Hepatic stellate cell (primary cell): ENCODE measurements at regions not wholly inside any gene's neighbourhood (a gene's known extent, or its start where the extent isn't known, plus 50 kb on each side); places are given as distances from the start of the nearest gene placed in this dataset.

Experiments used
- DNase-seq: peaks from one replicate; pipeline ENCODE4 v3.0.0; 2011; ENCODE audit warnings: low spot score

DNA sequence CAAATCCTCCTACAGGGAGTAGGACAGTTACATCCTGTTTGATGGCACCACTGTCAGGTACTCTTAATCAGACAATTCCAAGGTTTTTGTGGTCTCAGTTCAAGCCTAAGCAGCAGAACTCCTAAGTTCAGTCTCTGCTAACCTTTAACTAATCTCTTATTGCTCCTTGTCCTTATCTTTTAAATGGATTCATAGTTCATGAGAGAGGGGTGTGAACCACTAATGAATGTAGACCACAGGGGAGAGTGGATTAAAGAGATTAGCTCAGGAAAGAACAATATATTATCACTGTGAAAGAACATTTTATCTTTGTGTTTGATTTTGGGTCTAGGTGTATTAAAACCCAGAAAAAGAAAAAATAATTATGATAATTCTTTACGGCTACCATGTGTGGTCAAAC is 168.9 kb downstream of the DCK start:
- no peak for DNase-seq

DNA sequence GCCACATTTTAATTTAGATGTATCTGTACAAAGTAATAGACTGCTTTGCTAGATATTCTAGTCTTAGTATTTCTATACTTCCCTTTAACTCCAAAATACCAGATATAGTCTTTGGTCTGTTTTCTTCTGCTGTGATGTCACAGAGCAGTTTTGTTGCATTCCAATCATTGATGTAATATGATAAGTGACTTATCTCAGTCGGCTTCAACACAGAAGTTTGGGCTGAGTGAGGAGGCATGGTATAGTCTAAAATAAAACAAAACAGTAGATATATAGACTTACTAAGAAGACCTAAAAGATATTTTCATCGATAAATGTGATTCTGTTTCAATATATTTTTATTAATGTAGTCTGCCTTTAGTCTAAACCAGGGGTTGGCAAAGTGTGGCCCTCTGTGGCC is 169.9 kb downstream of the DCK start:
- DNase-seq = no peak

- no peak for DNase-seq
Measured at GRCh38 chr4:71167083-71167482, 171.7 kb upstream of the SLC4A4 start.

DNA sequence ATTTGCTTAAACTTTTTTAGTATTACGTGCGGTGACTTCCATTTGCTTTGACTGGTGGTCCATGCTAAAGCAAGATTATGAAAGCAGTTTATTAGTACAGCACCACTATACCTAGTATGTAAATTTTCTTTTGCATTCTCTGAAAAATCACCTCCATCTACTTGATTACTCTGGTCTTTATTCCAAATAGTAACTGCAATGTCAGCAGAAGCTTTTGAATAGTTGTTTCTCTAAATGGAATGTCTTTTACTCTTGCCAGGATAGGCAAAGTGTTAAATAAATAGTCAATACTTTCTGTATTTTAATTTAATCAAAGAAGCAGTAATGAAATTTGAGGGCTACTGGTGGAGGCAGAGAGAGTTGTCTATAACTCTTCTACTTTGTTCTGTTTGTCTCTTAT is 167.2 kb upstream of the SLC4A4 start:
- DNase-seq = no peak

GRCh38 chr4:71181332-71181731 is 157.5 kb upstream of the SLC4A4 start:
- no peak for DNase-seq

GRCh38 chr4:71184195-71184781 is 154.5 kb upstream of the SLC4A4 start:
- DNase-seq = peak; percentile 41

- no peak for DNase-seq
Measured at GRCh38 chr4:71185037-71185436, 153.8 kb upstream of the SLC4A4 start.

DNA sequence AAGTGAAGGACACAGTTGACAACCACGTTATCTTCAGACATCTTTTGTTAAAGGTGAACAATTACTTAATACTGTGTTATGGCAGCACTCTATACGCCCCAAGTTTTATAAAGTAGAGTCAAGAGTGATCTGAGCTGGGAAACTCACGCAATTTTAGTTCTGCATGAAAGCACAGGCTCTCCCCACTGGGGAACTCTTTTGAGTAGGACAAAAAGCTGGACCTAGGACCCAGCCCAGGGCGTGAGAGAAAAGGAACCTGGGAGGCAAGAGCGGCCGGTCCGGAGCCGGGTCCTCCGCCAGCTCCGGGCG is 152.6 kb upstream of the SLC4A4 start:
- no peak for DNase-seq

- peak; percentile 76 for DNase-seq
Measured at GRCh38 chr4:71186566-71187403, 152.0 kb upstream of the SLC4A4 start.

- DNase-seq = peak; percentile 46
Measured at GRCh38 chr4:71187404-71188155, 151.2 kb upstream of the SLC4A4 start.

- DNase-seq = no peak
Measured at GRCh38 chr4:71188156-71188640, 150.6 kb upstream of the SLC4A4 start.

DNA sequence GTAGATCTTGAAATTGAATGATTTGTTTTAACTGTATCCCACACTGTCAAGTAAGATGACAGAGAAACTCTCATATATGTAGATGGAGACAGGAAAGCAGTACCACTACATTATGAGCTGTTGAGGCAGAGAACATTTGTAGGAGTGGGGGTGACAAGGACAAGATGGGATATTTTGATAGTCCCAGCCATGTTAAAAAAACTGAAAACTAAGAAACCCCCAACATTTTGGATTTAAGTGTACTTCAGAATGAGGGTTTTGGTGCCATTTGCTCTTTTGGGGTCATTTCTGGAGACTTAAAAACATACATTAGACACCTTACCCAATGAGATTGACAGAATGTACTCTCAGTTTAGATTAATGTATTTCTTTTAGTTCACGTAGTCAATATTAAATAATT is 149.9 kb upstream of the SLC4A4 start:
- DNase-seq = no peak

DNA sequence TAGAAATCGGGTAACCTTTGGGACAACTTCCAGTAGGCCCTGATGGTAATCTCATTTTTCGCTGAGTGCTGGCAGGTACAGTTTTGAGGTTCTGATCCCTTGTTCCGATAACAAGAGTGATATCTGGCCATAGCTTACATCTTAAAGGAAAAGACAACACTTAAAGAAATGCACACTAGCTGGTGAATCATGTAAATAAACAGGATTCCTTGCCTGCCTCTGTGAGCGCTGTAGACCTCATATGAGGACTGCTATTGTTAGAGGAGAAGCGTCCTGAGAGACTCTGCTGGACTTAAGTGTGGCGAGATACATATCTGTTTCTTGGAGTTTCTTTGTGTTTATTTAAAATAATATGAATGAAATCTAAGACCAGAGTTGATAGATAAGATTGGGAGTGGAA is 149.3 kb upstream of the SLC4A4 start:
- DNase-seq = peak; percentile 44

GRCh38 chr4:71194454-71194853 is 144.4 kb upstream of the SLC4A4 start:
- no peak for DNase-seq

GRCh38 chr4:71195924-71196323 is 142.9 kb upstream of the SLC4A4 start:
- peak; percentile 80 for DNase-seq

- no peak for DNase-seq
Measured at GRCh38 chr4:71198958-71199357, 139.9 kb upstream of the SLC4A4 start.

DNA sequence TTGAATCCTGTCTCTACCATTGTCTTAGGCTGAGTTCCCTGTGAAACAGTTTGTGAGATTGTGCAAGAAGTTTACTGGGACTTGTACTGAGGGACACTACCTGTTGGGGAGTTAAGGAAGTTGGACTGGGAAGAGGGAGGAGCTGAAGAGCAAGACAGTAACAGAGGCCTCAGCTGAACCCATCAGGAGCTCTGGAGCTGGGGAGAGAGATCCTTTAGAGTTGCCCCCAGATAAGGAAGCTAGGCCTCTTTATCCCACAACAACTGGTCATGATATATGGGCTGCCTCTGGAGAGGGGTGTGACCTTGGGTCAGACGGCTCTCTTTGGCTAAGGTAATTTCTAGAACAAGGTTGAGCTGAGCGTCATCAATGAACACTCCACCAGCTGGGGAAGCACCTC is 137.8 kb upstream of the SLC4A4 start:
- no peak for DNase-seq

GRCh38 chr4:71201817-71202576 is 136.8 kb upstream of the SLC4A4 start:
- no peak for DNase-seq

- no peak for DNase-seq
Measured at GRCh38 chr4:71202705-71203104, 136.1 kb upstream of the SLC4A4 start.

- no peak for DNase-seq
Measured at GRCh38 chr4:71204056-71204455, 134.8 kb upstream of the SLC4A4 start.

DNA sequence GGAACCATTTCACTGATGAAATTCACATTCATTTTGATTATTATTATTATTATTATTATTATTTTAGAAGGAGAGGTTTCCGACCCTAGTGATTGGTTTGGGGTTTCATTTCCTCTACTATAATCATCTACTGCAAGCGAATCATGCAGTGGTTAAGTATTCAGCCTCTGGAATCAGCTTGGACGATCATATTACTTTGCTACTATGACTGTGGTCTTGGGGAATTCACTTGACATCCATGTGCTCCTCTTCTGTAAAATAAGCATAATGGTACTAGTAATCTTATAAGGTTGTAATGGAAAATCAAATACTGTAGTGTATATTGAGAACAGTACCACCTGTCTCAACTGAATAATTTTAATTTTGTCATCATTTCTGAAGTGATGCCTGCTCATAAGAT is 132.1 kb upstream of the SLC4A4 start:
- no peak for DNase-seq

GRCh38 chr4:71209161-71209560 is 129.7 kb upstream of the SLC4A4 start:
- DNase-seq = peak; percentile 63
